GM19324 (cell line): ENCODE measurements at regions not wholly inside any gene's neighbourhood (a gene's known extent, or its start where the extent isn't known, plus 50 kb on each side); places are given as distances from the start of the nearest gene placed in this dataset.
"Not testable (repeated sequence)": the region's sequence is repeated elsewhere in the genome, so short reads cannot be mapped to it uniquely, and the experiment has no call there.

Source experiments
- ATAC-seq: cut with Tn5 transposase; IDR thresholded peaks from one replicate; pipeline ENCODE4 v1.9.1; 2021; ENCODE audit warnings: mild to moderate bottlenecking, moderate library complexity; ENCODE audit not compliant: unreplicated experiment, low FRiP score

GRCh38 chr1:88537787-88538186 is 146.3 kb upstream of the PKN2 start:
- ATAC-seq, result no peak

- ATAC-seq, result no peak
Measured at GRCh38 chr1:88538222-88538899, 145.7 kb upstream of the PKN2 start.

DNA sequence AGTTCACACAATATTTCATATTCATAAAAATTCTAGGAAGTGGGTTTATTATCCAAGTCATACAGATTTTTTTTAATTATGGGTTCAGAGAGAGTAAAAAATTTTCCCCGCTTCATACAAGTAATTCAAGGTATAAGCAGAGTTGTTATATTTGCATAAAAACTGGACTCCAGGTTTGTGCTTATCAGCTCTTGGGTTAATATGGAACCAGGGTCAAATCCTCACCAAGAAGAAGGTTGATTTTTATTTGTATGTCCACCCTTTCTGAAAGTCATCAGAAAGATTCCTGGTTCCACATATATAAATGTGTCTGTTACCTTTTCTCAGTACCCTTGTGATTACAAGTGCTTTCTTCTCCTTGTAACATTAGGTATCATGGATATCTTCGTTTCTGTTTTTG is 143.8 kb upstream of the PKN2 start:
- no peak for ATAC-seq

DNA sequence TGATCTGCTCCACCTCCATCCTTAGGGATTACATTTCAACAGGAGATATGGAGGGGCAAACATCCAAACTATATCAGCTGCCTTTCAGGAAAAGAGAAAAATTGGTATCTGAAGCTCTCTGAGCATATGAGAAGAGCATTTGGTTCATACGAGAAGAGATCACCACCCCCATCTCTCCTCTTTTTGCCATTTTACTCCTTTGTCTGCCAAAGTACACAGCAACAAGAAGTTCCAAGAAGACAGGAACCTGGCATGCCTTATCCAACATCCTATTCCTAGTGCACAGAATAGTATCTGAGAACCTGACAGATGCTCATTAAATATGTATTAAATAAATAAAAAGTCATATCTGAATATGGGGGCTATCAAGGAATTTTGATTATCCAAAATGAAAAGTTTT is 142.5 kb upstream of the PKN2 start:
- no peak for ATAC-seq

DNA sequence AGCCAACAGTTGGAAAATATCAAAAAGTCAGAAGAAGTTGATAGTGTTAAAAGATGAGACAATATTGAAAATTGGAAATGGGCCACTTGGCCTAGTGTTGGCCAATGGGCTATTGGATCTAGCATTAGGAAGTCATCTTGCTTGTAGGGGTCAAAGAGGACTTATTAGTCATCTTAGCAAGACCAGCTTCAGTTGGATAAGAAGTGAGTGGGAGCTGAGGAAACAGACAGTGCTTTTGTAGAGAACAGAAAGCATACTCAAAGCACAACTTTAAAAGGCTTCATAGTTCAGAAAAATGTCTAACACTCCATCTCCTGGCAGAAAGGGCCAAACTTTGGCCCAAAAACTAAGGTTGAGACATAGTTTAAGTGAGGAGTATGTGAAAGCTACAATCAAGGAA is 139.9 kb upstream of the PKN2 start:
- no peak for ATAC-seq

- ATAC-seq, result no peak
Measured at GRCh38 chr1:88549536-88549935, 134.5 kb upstream of the PKN2 start.

- ATAC-seq, result no peak
Measured at GRCh38 chr1:88552226-88552625, 131.8 kb upstream of the PKN2 start.

DNA sequence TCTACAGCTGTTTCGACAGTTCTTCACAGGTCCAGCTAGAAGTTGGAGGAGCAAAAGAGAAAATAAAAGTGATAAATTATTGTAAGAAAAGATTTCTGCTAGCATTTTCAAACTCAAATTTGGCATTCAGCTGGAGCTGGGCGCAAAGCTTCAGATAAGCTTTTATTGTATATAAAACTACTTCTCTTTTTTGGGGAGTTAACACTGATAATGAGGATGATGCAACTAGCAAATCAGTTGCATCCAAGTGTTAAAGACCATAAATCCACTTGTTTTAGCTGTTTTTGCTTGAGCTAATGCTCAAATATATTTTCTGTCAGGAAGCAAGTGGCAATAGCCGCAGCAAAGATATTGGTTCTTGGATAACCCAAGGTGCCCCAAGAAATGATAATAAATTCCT is 127.1 kb upstream of the PKN2 start:
- no peak for ATAC-seq

GRCh38 chr1:88560621-88561020 is 123.5 kb upstream of the PKN2 start:
- no peak for ATAC-seq

DNA sequence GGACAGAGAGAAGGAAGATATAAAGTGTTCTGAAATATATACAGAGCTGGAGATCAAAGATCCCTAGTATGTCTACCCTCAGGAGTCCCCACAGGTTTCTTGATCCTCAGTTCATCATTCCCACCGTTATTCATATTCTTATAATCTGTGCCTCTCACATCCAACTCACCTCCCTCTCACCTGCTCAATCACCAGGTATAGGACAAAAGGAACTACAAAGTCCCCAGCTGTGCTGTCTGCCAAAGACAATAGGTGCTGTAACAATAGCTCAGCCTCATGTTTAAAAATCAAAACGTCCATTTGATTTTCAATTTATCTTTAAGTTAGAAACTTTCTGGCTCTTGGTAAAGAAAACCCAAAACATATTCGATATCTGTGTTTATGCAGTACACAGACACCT is 121.1 kb upstream of the PKN2 start:
- ATAC-seq, result no peak

GRCh38 chr1:88566615-88567387 is 117.3 kb upstream of the PKN2 start:
- no peak for ATAC-seq

- ATAC-seq, result no peak
Measured at GRCh38 chr1:88571506-88571905, 112.6 kb upstream of the PKN2 start.

- ATAC-seq, result no peak
Measured at GRCh38 chr1:88579598-88579997, 104.5 kb upstream of the PKN2 start.

DNA sequence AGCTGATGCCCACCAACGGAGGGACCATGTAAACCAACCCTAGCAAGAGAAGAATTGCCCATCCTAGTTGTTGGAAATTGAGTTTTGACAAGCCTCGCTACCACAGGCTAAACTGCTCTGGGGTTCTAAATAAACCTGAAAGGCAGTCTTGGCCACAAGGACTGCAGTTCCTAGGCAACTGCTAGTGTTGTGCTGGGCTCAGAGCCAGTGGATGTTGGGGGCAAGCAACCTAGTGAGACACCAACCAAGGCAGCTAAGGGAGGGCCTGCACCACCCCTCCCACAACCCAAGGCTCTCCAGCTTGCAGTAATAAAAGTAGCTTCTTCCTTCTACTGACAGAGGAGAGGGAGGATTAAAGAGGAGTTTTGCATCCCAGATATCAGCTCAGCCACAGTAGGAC is 102.4 kb upstream of the PKN2 start:
- ATAC-seq, result no peak

- no peak for ATAC-seq
Measured at GRCh38 chr1:88593358-88593757, 90.7 kb upstream of the PKN2 start.

GRCh38 chr1:88595355-88596002 is 88.6 kb upstream of the PKN2 start:
- no peak for ATAC-seq

DNA sequence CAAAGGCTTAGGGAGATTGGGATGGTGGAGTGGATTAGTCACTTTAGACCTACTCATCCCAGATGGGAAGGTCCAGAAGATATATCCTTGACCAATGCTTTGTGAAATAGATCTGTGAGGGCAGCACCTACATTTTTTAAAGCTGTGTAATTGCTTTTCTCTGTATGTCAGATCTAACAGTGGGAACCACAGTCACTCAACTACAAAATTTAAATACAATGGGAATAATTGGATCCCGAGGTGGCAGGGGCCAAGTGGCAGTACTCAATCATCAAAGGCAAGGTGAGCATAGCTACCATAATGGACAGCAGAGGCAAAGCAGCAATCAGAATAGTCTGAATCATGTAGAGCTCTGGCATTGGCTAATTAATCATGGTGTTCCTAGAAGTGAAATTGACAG is 86.1 kb upstream of the PKN2 start:
- ATAC-seq, result not testable (repeated sequence)

DNA sequence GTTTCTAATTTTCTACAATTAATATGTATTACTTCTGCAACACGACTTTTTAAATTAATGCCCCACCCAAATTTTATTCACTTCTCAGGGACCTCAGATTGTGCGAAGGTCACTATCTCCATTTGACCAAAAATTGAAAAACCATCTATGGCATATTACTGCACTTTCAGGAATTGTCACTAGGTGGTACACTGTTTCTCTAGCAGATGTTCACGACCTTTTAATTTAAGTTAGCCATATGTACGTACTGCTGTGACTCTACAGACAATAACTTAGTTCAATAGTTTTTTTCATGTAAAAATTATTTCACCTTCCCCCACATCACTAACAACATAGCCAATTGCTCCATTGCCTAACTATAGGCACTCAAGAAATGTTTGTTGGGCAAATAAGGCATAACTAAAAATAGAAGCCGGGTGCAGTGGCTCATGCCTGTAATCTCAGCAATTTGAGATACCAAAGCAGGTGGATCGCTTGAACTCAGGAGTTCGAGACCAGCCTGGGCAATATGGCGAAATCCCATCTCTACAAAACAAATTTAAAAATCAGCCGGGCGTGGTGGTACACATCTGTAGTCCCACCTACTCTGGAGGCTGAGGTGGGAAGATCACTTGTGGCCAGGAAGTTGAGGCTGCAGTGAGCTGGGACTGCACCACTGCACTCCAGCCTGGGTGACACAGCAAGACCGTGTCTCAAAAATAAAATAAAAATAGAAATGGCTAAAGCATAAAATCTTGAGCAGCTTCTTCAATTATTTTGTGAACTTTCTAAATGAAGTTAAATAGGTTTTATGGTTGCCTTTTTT is 75.7 kb upstream of the PKN2 start:
- no peak for ATAC-seq

- no peak for ATAC-seq
Measured at GRCh38 chr1:88609051-88609450, 75.0 kb upstream of the PKN2 start.

GRCh38 chr1:88610687-88611086 is 73.4 kb upstream of the PKN2 start:
- ATAC-seq, result no peak

GRCh38 chr1:88612292-88612691 is 71.8 kb upstream of the PKN2 start:
- ATAC-seq, result no peak
